VCaP (cell line): ENCODE measurements at regions not wholly inside any gene's neighbourhood (a gene's known extent, or its start where the extent isn't known, plus 50 kb on each side); places are given as distances from the start of the nearest gene placed in this dataset.
"Not testable (repeated sequence)": the region's sequence is repeated elsewhere in the genome, so short reads cannot be mapped to it uniquely, and the experiment has no call there.

ENCODE experiments used
- H3K27ac ChIP-seq: fragments of 450-650 bp; 2 replicates; pipeline ENCODE4 v1.5.1; 2017
- CTCF ChIP-seq: fragments of 450-650 bp; conservative IDR thresholded peaks from 2 replicates; pipeline ENCODE4 v1.5.1; 2017; ENCODE audit warnings: mild to moderate bottlenecking, moderate library complexity

- TF ChIP-seq CTCF = no peak
- no peak overlapping the region for H3K27ac ChIP-seq
These were observed 404.8 kb downstream of the IGSF11 start for GRCh38 chr3:118629821-118630220.

- TF ChIP-seq CTCF = no peak
- no peak overlapping the region for H3K27ac ChIP-seq
These were observed 398.9 kb downstream of the IGSF11 start for GRCh38 chr3:118635711-118636110.

DNA sequence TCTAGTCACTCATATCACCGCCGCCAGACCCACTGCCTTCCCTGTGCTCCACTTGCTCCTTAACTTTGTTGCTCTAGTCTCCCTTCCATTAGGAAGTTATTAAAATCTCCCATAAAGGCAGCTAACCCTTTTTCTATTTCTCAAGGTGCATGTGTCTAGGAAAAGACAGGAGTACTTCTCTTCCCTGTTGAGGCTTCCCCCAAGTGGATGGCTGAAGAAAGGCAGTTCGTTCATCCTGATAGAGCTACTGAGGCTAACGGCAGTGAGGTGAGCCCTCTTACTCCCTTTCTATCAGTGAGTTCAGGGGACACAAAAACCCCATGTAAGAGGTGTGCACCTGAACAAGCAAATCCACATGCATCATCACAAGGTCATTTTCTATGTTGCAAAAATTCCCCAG lies 397.8 kb downstream of the IGSF11 start:
- peak; percentile 35 for TF ChIP-seq CTCF
- H3K27ac ChIP-seq = no peak overlapping the region

DNA sequence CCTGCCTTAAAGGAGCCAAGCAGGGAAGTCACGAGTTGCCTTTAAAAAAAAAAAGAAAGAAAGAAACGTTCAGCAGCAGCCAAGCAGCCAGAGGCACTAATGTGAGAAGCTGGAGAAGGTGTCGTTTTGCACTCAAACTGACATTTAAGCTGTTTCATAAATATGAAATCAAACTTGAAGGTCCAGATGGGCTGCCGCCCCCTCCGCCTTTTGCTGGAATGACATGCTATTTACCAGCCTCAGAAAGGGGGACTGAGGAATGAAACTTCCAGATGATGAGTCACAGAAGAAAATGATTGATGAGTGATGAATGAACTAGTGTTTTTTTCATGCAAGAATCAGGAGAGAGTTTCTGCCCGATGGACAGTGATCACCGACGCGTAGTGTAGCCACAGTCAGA lies 396.8 kb downstream of the IGSF11 start:
- H3K27ac ChIP-seq = no peak overlapping the region
- TF ChIP-seq CTCF = no peak

GRCh38 chr3:118641608-118642007 lies 393.0 kb downstream of the IGSF11 start:
- TF ChIP-seq CTCF = no peak
- H3K27ac ChIP-seq = no peak overlapping the region

DNA sequence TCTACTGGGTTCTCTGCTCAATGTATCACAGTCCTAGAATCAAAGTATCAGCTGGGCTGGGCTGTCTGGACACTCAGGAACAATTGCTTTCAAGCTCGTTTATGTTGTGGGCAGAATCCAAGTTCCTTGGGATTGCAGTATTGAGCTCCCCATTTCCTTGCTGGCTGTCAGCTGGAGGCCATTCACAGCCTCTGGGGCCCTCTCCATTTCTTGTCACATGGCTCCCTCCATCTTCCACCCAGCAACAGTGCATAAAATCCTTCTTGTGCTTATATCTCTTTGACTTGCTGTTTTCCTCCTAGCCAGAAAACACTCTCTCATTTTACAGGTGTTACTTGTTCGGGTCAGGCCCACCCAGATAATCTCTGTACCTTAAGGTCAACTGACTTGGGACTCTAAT lies 363.5 kb downstream of the IGSF11 start:
- H3K27ac ChIP-seq = no peak overlapping the region
- no peak for TF ChIP-seq CTCF

DNA sequence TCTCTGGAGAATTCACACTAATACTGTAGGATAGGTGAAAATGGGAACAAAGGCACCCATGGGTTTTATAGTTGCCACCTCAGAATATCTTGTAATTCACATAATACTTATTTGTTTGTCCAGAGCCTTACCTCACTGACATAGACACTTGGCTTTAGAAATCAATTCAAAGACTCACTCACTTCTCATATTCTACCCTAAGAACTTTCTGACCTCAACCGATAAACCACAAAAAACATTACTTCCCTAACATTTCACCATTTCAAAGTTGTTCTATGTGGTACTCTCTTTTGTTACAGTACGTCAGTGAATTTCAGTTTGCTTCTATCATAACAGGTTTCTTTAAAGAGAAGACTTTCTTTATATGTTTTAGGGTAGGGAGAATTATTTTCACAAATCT lies 359.3 kb downstream of the IGSF11 start:
- H3K27ac ChIP-seq = no peak overlapping the region
- TF ChIP-seq CTCF = no peak

- not testable (repeated sequence) for H3K27ac ChIP-seq
These were observed 356.0 kb downstream of the IGSF11 start for GRCh38 chr3:118678663-118679062.
